GM12878 (cell line): ENCODE measurements at regions not wholly inside any gene's neighbourhood (a gene's known extent, or its start where the extent isn't known, plus 50 kb on each side); places are given as distances from the start of the nearest gene placed in this dataset.

Experiments
- ATAC-seq: fragments of 200-7000 bp; cut with Tn5 transposase; 3 replicates; pipeline ENCODE4 v1.9.1; 2020; ENCODE audit warnings: mild to moderate bottlenecking, moderate library complexity
- BruUV-seq: library from RNA; stranded (reverse); fragments of 400-500 nt; replicated peaks from 2 replicates; lab custom pipeline; 2021; lab: Mats Ljungman, UMichigan
- CTCF ChIA-PET: fragments of 300-600 bp; sonication (Branson Sonifier 250); formaldehyde crosslinking; extraction: SDS; loops from one replicate; lab custom pipeline; 2021; ENCODE audit warnings: inconsistent platforms; lab: Yijun Ruan, JAX
- POLR2A ChIA-PET: fragments of 350-600 bp; formaldehyde crosslinking; extraction: SDS; loops from one replicate; lab custom pipeline; 2021; ENCODE audit warnings: inconsistent platforms; lab: Charles Lee
- RAD21 ChIA-PET: fragments of 300-600 bp; sonication (Branson Sonifier 250); formaldehyde crosslinking; loops from one replicate; lab custom pipeline; 2023; ENCODE audit warnings: antibody characterized with exemption; ENCODE audit not compliant: unreplicated experiment; lab: Charles Lee
- SMC1A ChIA-PET: fragments of 300-600 bp; sonication (Branson Sonifier 250); formaldehyde crosslinking; loops from one replicate; lab custom pipeline; 2023; ENCODE audit not compliant: unreplicated experiment, uncharacterized antibody; lab: Charles Lee
- DNase-seq: peaks from one replicate; pipeline ENCODE4 v3.0.0-alpha.2; 2011; ENCODE audit warnings: low read depth, low spot score
- FAIRE-seq: peaks from 3 replicates; lab custom pipeline; 2011; peaks lifted over from hg19 to GRCh38; lab: Jason Lieb, UNC
- H2AFZ ChIP-seq: 2 replicates; pipeline ENCODE4 v1.6.0; 2011; ENCODE audit warnings: low read depth, low read length, control low read depth; ENCODE audit not compliant: control insufficient read depth
- H3K27ac ChIP-seq: 2 replicates; pipeline ENCODE4 v1.5.1; 2011; ENCODE audit warnings: control low read depth; ENCODE audit not compliant: control insufficient read depth, insufficient read depth
- H3K27me3 ChIP-seq, 2 experiments: replicated peaks in 1 of 2; 2 replicates each; pipeline versions ENCODE4 v1.6.0 to v1.6.1; 2011; ENCODE audit warnings: low read length in 1 of 2; ENCODE audit not compliant: control insufficient read depth in 2 of 2, insufficient read depth in 2 of 2
- H3K36me3 ChIP-seq, 2 experiments: 2 replicates each; pipeline ENCODE4 v1.5.1; 2011; ENCODE audit warnings: low read length in 1 of 2; ENCODE audit not compliant: control insufficient read depth in 2 of 2, insufficient read depth in 2 of 2
- H3K4me1 ChIP-seq: 2 replicates; pipeline ENCODE4 v1.6.1; 2011; ENCODE audit warnings: mild to moderate bottlenecking, low read length, moderate library complexity, mixed read lengths; ENCODE audit not compliant: control insufficient read depth, insufficient read depth
- H3K4me2 ChIP-seq: 2 replicates; pipeline ENCODE4 v1.6.0; 2011; ENCODE audit warnings: control low read depth; ENCODE audit not compliant: control insufficient read depth, insufficient read depth
- H3K4me3 ChIP-seq: fragments of 200-600 bp; sonication (generic); 2 replicates; pipeline ENCODE4 v1.5.1; 2016
- H3K79me2 ChIP-seq: 2 replicates; pipeline ENCODE4 v1.6.0; 2011; ENCODE audit warnings: low read length; ENCODE audit not compliant: control insufficient read depth, insufficient read depth
- H3K9ac ChIP-seq: 2 replicates; pipeline ENCODE4 v1.8.0; 2011; ENCODE audit warnings: low read length, control low read depth, mixed read lengths; ENCODE audit not compliant: control insufficient read depth, insufficient read depth
- H3K9me3 ChIP-seq: replicated peaks from 3 replicates; pipeline ENCODE4 v1.5.1; 2011; ENCODE audit warnings: mild to moderate bottlenecking, low read length; ENCODE audit not compliant: control insufficient read depth, insufficient read depth
- H4K20me1 ChIP-seq: 2 replicates; pipeline ENCODE4 v1.6.0; 2011; ENCODE audit not compliant: control insufficient read depth, insufficient read depth
- ATF3 ChIP-seq: IDR thresholded peaks from 2 replicates; pipeline ENCODE4 v1.6.1; 2011; ENCODE audit warnings: low read depth, mild to moderate bottlenecking, low read length, moderate library complexity, borderline replicate concordance; ENCODE audit errors: extremely low read depth
- BACH1 ChIP-seq: fragments of 450-650 bp; IDR thresholded peaks from 2 replicates; pipeline ENCODE4 v1.6.1; 2017; ENCODE audit warnings: mild to moderate bottlenecking, borderline replicate concordance
- BCL11A ChIP-seq: IDR thresholded peaks from 2 replicates; pipeline ENCODE4 v1.6.1; 2011; ENCODE audit warnings: low read depth, low read length
- CHD2 ChIP-seq: IDR thresholded peaks from 2 replicates; pipeline ENCODE4 v1.6.1; 2011; ENCODE audit warnings: low read depth, low read length, improper control_type of control experiment, borderline replicate concordance
- ELK1 ChIP-seq: IDR thresholded peaks from 2 replicates; pipeline ENCODE4 v1.6.1; 2012; ENCODE audit warnings: low read depth, low read length, improper control_type of control experiment
- FOS ChIP-seq: IDR thresholded peaks from 3 replicates; pipeline ENCODE4 v1.6.1; 2011; ENCODE audit warnings: borderline replicate concordance; ENCODE audit not compliant: insufficient read length; ENCODE audit errors: extremely low read depth
- KAT2A ChIP-seq: conservative IDR thresholded peaks from 2 replicates; pipeline ENCODE4 v1.6.1; 2011; ENCODE audit warnings: low read depth, low read length; ENCODE audit not compliant: control insufficient read depth
- MTA2 ChIP-seq: fragments of 450-650 bp; IDR thresholded peaks from 2 replicates; pipeline ENCODE4 v1.6.1; 2016; ENCODE audit warnings: low read depth, mild to moderate bottlenecking, moderate library complexity
- PAX5 ChIP-seq: IDR thresholded peaks from 2 replicates; pipeline ENCODE4 v1.6.1; 2011; ENCODE audit warnings: low read depth, low read length, borderline replicate concordance
- RBBP5 ChIP-seq: fragments of 200-600 bp; sonication (generic); conservative IDR thresholded peaks from 2 replicates; pipeline ENCODE4 v1.6.1; 2016
- RFX5 ChIP-seq: IDR thresholded peaks from 2 replicates; pipeline ENCODE4 v1.6.1; 2011; ENCODE audit warnings: low read depth, low read length, improper control_type of control experiment
- SMC3 ChIP-seq: IDR thresholded peaks from 2 replicates; pipeline ENCODE4 v1.6.1; 2011; ENCODE audit warnings: low read length, improper control_type of control experiment, borderline replicate concordance
- YBX1 ChIP-seq: fragments of 450-650 bp; IDR thresholded peaks from 2 replicates; pipeline ENCODE4 v1.6.1; 2016; ENCODE audit warnings: antibody characterized with exemption
- ZBED1 ChIP-seq: IDR thresholded peaks from 2 replicates; pipeline ENCODE4 v1.6.1; 2016; ENCODE audit warnings: borderline replicate concordance
- ZNF592 ChIP-seq: fragments of 450-650 bp; IDR thresholded peaks from 2 replicates; pipeline ENCODE4 v1.6.1; 2017; ENCODE audit warnings: mild to moderate bottlenecking, moderate library complexity
- whole genome bisulfite sequencing: methylation state at CpG from one replicate; pipeline ENCODE4 v1.1.6; 2016; ENCODE audit warnings: low lambda C conversion rate; ENCODE audit not compliant: insufficient replicate concordance, insufficient coverage; ENCODE audit errors: missing lambda C conversion rate; 5-methylcytosine and 5-hydroxymethylcytosine counted together
- in situ Hi-C: fragments of 300-500 bp; cut with MboI; formaldehyde crosslinking; loops from 9 replicates; pipeline ENCODE4 v1.14.3; 2018; ENCODE audit warnings: mixed read lengths
- intact Hi-C: fragments of 100-400 bp; cut with micrococcal nuclease; formaldehyde crosslinking; loops from one replicate; pipeline ENCODE4 v1.14.2; 2022; ENCODE audit not compliant: unreplicated experiment

- ATAC-seq (no peak), DNase-seq (no peak), FAIRE-seq (no peak)
- in situ Hi-C loops, result no loop called here
- RAD21 ChIA-PET, result no interaction called here
- TF ChIP-seq BACH1, result no peak
- TF ChIP-seq FOS, result no peak
- no peak for TF ChIP-seq YBX1
- no peak for TF ChIP-seq ZNF592
- no peak for TF ChIP-seq SMC3
- no peak for TF ChIP-seq RFX5
- TF ChIP-seq ATF3, result no peak
- no peak for TF ChIP-seq RBBP5
- no peak for TF ChIP-seq CHD2
- no peak for TF ChIP-seq PAX5
- no peak for TF ChIP-seq ZBED1
- no peak for TF ChIP-seq KAT2A
- TF ChIP-seq MTA2, result no peak
- no peak for TF ChIP-seq BCL11A
- no peak for TF ChIP-seq ELK1
- intact Hi-C loops, result no loop called here
- POLR2A ChIA-PET, result no interaction called here
- Histone ChIP-seq H3K79me2 (no peaks in the 10 kb centered on the region), H4K20me1 (no peaks in the 10 kb centered on the region), H3K4me2 (no peak overlapping the region), H3K9ac (no peak overlapping the region), H3K4me1 (no peaks in the 10 kb centered on the region), H3K9me3 (no peaks in the 10 kb centered on the region), H3K4me3 (no peak overlapping the region), H2AFZ (no peak overlapping the region), H3K27me3 (no peaks in the 10 kb centered on the region), H3K27ac (no peak overlapping the region), H3K36me3 (no peaks in the 10 kb centered on the region)
- SMC1A ChIA-PET, result no interaction called here
- WGBS, result 35% methylated on average over 6 of the region's 6 CpGs
- CTCF ChIA-PET, result no interaction called here
- no TSS peak for BruUV-seq
Observed at GRCh38 chr1:81327103-81327710, 473.5 kb upstream of the ADGRL2 start.
